GM12872 (cell line): ENCODE measurements at regions not wholly inside any gene's neighbourhood (a gene's known extent, or its start where the extent isn't known, plus 50 kb on each side); places are given as distances from the start of the nearest gene placed in this dataset.

ENCODE experiments used
- CTCF ChIP-seq: IDR thresholded peaks from 3 replicates; pipeline ENCODE4 v1.5.1; 2011; ENCODE audit warnings: low read depth, mild to moderate bottlenecking, low read length, moderate library complexity; ENCODE audit not compliant: insufficient read depth

GRCh38 chr20:39112178-39112743, 150.1 kb downstream of the DHX35 start:
- peak; percentile 66 for TF ChIP-seq CTCF

- no peak for TF ChIP-seq CTCF
These were observed 149.4 kb downstream of the DHX35 start for GRCh38 chr20:39111359-39112177.

DNA sequence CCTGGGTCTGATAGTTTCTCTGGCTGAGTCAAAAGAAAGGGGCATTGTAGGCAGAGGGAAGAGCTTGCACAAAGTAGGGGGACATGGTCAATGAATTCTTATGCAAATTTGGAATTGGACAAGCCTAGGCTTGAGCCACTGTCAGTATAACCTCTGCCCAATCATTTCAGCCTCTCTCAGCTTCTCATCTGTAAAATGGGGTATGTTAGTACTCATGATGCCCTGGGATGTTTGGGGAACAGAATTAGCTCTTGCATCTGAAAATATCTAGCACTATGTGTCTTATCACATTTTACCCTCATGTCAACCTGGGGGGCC, 148.6 kb downstream of the DHX35 start:
- no peak for TF ChIP-seq CTCF

- TF ChIP-seq CTCF: no peak
These were observed 148.0 kb downstream of the DHX35 start for GRCh38 chr20:39109933-39110818.

DNA sequence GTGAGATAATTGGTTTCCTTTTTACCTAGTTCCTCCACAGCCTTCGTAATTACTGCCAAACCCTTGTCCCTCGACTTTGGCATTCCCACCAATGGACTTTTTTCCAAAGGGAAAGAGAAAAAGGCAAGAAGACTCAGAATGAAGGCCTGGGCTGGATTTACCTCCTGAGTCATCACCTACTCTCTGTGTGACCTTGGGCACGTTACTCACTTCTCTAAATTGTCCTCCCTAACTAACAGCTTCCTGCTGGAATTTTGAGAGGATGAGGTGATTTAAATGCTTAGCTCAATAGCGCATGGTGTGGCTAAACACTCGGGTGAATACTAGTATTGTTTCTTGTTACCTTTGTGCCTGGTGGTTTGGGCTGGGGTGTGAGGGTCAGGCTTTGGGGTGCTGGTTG, 146.6 kb downstream of the DHX35 start:
- TF ChIP-seq CTCF: no peak

- TF ChIP-seq CTCF: no peak
These were observed 145.6 kb downstream of the DHX35 start for GRCh38 chr20:39107741-39108140.

DNA sequence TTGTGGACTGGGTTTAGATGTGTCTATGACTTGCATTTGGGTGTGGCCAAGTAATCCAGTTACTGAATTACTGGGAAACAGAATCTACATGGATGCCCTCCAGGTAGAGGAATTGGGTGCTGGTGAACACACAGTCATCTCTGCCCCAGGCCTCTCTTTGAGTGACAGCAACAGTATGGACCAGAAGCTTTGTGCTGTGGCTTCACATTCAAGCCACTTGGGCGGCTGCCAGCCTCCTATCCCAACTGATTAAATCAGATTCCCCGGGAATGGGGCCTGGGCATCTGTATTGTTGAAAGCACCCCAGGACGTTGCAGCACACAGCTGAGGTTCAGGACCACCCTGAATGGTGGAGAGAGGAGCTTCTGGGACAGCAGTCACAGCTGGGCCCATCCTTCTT, 144.6 kb downstream of the DHX35 start:
- TF ChIP-seq CTCF: no peak
